ENCODE measurements at regions not wholly inside any gene's neighbourhood (a gene's known extent, or its start where the extent isn't known, plus 50 kb on each side); places are given as distances from the start of the nearest gene placed in this dataset.
"Not testable (repeated sequence)": the region's sequence is repeated elsewhere in the genome, so short reads cannot be mapped to it uniquely, and the experiment has no call there.

DNA sequence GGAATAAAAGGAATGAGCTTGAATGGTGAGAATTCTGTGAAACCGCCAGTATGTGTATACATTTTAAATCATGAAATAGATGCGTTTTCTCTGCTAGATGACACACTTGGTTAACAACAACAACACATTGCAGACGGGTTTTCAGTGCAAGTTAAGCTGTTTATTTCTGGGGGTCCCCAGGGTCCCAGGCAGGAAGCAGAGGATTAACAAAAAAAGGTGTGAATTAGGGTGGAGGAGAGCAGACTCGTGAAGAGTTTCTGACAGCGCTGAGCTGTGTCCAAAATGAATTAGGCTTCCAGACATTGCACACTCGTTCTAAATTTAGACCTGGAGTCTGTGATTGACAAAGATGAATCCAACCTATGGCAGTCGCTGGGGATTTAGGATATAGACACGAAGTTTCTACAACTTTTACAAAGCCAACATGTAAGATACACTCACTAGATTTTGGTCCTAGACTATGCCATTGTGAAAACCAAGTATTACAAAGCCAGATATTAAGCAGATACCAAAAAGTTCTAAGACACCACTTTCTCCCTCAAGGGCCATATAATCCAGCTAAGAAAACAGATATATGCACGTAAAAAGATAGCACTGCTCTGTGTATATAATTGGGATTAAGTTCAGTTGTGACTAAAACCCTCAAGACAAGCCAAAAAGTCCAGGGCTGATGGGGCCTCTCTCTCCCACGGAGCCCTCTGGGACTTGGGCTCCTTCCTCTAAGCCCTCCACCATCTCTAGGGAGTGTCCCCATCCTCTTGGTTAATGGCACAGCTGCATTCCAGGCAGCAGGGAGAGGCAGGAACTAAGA is 120.2 kb downstream of the ACAA2 start:
- no peak for DNase-seq

DNA sequence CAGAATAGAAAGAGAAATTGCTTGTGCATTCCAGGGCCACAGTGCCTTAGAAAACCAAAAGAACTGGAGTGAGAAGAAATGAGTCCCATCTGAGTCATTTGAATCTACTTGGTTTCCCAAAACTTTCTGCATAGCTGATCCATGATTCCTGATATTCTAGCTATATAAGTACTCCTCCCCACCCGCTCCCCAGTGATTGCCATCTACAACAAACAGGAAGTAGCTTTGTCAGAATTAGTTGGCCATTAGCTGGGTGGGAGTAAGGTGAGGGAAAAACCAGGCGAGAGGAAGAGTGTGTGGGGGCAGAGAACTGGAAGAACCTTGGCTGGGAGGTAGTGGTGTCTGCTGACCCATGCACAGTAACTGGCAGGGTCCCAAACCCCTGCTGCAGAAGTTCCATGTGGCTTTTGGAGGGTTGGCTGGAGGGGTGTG is 122.1 kb downstream of the ACAA2 start:
- DNase-seq: no peak

DNA sequence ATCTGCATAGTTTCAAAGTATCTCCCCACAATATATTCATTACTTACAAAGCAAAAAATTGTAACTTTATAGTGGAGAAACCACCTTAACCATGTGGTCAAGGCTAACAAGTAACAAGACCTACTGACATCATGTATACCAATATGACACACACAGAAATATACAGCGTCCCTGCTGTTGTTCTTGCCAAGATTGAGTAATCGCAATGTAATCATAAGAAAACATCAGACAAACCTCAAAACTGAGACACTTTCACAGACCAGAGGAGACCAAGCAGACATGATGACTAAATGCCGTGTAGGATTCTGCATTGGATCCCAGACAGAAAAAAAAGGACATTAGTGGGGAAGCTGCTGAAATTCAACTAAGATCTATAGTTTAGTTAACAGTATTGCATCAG is 123.0 kb downstream of the ACAA2 start:
- no peak for DNase-seq

DNA sequence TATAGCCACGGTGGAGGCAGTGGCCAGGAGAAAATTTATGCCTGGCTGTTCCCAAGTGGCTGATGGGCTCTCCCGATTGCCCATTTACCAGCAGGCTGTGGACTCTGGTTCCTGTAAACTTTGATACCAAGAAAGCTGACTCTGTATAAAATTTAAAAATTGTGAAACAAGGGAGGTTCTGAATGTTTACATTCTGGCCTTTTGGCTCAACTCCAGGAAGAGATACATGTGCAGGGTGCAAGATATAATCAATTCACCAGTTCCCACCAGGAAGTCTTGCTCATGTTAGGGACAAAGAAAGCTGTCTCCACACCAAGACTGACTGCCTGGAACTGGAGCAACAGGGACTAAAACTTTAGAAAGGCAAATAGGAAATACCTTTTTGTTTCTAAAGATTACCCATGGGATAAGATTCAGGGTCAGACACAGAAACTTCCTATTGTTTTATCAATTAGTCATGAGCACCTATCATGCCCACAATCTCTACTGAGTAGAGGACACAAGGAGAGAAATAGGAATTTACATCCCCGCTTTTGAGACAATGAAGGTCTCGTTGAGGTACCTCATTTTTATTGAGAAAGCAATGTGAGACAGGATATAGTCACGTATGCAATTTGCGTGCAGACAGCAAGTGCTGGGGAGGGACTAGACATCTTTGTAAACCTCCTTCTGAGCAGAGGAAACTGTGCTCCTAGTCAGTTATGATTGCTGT is 123.5 kb downstream of the LIPG start:
- DNase-seq: no peak

DNA sequence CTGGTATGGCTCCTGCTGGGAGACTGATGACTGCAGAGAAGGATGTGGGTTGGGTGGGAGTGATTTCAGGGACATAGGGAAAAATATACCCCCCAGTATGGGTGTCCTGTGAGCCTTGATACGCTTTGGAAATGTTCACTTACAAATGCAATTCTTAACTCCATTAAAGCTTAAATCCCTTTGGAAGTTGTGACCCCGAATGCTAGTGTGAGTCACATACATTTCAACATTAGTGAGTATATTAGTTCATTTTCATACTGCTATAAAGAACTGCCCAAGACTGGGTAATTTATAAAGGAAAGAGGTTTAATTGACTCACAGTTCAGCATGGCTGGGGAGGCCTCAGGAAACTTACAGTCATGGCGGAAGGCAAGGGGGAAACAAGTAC is 120.9 kb downstream of the LIPG start:
- not testable (repeated sequence) for DNase-seq

DNA sequence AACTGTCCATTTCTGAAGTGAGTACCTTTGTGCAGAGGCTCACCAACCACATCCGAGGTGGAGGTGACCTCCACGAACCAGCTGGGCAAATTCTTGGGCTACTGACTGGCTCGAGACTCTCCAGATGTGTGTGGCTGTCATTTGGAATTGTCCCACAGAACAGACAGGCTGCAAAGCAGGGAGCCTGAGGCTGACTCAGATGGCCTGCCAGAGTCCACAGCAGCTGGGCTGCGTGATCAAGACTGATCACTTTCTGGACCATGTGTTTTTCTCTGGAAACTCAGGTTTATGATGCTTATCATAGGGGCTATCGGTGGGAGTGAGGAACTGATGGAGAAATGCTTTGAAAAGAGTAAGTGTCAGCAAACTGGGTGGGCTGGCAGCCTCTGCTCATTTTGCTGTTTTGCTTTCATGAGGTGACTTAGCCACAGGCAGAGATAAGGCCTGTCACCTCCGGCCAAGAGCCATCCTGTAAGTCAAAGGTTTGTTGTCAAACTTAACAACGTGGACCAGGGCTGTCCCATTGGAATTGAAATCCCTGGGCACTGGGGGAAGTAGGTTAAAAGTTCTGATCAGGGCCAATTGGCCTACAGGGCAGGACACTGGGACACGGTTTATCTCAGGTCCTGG is 120.4 kb downstream of the LIPG start:
- no peak for DNase-seq

DNA sequence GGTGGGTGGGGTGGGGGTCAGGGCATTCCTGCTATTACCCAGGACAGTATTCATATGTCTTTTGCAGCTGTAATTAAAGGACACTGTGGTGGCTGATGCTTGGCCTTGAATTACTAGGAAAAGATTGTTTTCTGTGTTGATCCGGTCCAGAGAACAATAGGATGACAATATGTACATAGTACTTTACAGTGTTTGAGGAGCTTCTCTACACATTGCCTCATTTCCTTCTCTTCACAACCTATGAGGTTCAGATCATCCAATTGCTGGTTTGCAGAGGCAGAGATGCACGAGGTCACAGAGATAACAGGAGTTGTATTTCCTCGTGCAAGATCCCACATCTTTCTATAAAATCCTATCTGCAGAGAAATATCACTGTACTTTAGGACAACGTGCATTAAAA is 119.5 kb downstream of the LIPG start:
- no peak for DNase-seq

DNA sequence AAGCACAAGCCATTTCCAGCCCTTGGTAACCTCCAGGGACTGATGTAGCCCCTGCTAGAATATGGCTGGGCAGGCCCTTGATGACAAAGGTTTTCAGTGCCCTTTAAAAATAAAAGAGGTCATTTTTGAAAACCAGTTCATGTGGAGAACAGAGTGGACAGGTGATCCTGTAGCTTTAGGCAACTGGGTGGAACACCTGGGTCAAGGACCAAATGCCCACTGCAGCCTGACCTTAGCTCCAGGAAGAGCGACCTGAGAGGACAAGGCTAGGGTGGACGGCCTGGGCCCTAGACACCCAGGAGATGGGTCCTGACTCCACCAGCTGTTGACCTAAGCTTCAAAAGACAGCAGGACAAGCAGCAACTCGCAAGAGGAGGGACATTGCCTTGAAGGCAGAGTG is 116.6 kb downstream of the LIPG start:
- no peak for DNase-seq

DNA sequence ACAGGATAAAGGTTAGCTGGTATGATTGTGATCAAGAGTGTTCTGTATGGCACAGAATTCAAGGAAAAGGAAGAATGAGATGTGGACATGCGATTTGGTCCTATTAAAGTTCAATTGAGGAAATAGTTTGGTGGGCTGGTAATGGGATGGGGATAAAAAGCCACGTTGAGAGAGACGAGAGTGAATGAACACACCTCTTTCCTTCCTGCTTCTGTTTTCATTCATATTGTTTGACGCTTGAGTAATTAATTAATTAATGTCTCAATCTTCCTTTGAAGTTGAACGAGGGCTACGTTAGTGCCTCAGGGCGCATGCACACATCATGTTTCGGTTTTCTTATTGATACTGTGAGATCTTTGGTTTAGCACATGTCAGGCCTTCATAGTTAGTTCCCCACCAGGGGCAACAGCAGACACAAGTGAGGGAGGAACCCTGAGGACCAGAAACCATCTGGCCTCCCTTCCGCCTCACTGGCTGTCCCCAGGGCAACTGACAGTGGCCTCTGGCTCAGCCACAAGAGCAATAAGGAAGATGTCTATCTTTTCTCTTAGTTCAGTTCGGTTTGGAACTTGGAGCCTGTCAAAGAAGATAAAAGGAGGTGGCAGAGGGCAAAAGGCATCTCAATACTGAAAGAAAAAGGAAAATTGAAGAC is 116.0 kb downstream of the LIPG start:
- no peak for DNase-seq

DNA sequence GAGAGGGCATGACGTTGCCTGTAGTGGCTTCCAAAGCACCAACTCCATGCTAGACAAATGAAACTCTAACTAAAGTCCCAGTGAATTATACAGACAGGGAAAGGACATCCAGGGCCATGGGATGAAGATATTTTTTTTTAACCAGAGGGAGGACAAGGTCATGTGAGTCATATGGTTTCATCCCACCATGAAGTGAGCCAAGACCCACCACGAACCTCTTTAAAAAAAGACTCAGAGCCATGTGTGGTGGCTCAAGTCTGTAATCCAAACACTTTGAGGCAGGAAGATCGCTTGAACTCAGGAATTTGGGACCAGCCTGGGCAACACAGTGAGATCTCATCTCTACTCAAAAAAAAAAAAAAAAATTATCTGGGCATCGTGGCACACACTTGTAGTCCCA is 115.2 kb downstream of the LIPG start:
- DNase-seq: no peak

DNA sequence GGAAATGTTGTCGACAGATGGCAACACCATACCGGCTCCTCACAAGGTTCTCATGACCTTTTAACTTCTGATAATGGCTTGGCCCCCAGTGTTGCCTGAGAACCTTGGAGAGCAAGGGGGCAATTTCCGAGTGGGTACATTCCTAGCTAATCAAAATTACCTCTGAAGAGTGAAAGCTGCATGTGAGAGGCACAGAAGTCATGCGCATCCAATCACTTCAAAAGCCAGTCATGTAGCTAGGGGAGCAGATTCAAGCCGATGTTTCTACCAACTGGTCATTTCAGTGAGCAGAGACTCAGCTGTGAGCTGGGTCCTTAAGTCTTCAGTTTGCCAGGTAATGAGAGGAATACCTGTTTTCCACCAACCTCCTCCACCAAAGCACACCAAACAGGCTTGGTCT is 111.4 kb downstream of the LIPG start:
- DNase-seq: no peak

DNA sequence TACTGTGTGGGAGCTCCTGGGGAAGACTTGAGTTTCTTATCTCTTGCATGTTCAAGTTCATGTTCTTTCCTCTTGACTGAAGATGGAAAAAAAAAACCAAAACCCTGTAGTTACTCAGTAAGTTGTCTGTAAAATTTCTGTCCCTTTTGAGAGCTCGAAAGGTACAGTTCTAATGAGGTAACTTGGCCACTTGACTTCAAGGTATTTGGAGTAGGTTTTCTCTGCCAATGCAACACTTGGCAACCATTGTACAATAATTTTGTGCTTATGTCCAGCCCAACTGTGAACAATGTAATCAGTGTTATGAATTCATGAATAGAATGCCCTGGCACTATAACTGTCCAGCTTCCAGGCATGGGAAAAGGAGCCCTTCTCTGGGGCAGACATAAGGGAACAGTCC is 111.0 kb downstream of the LIPG start:
- DNase-seq: no peak

DNA sequence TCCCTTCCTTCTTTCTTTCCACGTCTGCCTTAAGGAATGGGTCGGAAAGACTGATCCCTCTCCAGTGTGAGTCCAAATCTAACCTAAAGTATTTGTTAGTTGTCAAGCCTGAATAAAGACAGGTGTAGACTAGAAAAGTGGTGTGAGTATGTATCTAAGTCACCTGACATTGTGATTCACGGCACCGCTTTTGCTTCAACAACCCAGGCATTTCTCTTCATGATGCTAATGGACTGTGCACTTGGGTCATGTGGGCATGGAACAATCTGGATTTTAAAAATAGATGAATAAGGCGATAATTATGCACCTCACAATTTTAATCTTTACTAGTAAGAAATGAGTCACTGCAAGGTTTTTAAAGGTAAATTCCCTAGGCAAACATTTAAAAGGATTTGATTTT is 107.5 kb downstream of the LIPG start:
- no peak for DNase-seq

DNA sequence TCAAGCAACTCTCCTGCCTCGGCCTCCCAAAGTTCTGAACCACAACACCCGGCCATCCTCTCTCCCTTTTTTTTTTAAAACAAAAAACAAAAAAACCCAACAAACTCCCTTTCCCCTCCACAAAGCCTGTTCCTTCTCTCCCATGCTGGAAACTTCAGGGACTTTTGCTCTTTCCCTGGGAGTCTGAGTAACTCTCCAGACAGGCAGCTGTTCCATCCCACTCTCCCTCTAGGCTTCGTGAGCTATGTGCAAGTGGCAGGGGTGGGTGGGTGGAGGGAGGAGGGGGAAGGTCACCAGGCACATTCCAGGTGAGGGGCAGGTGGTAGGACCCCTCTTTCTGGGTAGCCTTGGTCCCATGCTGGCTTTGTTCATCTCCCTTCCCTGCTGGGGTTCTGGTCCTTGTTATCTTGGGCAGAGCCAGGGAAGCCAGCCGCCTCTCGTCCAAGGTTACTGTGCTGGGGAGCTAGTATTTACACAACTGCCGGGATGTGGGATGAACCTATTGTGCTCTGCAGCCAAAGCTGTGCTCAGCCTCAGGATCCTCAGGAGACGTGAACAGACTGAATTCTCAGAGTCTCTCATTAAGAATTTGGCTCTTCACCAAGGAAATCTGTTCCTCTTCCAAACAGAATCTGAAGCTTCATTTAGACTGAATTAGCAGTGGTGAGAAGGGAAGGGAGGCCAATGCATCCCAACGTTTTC is 106.9 kb downstream of the LIPG start:
- no peak for DNase-seq

DNA sequence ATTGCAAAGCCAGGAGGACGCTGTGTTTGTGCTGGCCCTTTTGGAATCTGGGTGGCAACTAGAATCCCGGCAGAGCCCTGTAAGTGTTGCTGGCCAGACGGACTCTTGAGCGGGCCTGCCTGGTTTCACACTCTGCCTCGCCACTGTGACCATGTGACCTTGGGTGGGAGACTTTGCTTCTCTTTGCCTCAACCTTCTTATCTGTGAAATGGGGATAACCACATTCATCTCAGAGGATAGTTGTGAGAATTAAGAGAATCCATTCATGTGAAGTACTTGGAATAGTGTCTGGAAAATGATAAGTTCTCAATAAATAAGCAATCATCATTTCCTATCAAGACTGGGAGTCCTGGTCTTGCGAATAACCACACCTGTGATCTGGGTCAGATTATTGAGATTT is 105.6 kb downstream of the LIPG start:
- no peak for DNase-seq

DNA sequence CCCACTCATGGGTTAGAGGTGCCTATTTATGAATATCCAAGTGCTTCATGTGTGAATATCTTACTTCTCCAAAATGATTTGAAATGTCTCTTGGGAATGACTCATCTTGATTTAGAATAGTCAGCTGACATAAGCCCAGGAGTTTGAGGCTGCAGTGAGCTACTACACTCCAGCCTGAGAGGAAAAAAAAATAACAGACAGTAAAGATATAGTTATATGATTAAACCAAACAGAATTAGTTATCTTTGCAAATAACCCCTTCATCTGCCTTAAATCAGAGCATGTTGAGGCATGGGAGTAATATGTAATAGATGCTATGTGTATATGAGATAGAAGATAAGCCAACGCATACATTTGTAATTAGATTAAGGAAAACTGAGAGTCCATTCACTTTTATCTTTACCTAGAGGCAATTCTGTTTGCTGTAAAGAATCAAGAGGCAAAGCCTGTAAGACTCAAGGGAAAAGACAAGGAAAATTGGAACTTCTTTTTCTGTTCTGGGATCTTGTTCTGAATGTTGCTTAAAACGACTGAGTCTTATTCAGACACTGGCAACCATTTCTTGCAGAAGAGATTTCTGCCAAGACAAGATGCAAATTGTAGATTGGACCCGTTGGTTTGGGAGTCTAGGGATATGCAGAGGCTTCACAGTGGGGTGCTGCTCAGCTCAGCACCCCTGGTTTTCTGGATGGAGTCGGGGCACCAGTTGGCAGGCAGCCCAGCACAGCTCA is 104.4 kb downstream of the LIPG start:
- DNase-seq: no peak

DNA sequence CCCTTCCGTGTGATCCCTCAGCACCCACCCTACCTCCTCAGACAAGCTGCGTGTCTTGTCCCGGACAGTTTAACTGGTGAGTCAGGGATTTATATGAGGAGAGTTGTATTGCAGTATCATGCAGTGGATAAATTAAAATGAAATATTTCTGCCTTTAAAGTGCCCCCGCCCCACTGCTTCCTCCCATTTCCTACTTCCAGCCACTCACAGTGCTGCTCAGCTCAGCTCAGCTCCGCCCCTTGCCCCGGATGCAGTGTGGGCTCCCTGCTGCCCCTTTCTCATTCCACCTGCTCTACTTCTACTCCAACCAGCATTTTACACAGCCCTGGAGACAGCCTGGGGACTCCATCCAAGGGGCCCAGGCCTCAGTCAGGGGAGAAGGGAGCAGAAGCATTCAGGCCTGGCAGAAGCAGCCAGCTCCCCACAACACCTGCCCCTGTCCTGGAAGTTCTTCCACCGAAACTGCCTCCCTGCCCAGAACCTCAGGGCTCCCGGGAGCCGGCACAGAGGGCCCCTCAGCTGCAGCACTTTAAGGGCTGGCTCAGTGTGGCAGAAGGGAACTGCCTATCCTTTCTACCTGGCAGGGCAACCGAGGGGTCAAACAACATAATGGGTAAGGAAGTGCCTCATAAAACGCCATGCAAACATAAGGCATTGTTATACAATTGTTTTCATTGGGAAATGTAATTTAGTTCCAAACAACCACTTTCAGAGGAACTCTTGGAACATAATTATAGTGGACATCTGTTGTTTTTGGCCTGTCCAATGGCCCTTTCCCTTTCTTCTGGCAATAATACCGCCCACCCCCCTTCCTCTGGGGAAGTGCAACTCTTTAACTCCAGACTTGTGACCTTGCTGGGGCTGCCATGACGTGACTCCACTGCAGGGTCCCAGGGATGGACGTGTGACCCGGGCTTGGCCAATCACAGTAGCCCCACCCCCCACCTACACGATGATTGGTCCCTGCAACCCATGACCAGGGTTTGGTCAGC is 102.3 kb downstream of the LIPG start:
- DNase-seq: no peak

DNA sequence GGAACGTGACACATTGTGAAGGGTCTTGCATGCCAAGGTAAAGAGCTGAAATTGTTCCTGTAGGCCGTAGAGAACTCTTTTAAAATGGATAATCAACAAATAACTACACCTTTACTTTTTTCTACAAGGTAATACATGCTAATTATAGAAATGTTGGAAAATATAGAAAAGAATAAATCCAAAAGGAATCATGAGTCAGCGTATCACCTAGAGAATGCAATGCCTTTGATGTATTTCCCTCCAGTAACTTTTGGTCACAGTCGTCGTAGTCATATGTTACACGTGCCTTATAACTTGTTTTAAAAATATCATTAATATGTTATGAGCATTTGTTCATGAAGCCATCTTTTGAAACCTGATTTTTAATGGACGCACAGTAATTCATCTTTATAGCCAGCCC is 100.6 kb downstream of the LIPG start:
- DNase-seq: no peak

DNA sequence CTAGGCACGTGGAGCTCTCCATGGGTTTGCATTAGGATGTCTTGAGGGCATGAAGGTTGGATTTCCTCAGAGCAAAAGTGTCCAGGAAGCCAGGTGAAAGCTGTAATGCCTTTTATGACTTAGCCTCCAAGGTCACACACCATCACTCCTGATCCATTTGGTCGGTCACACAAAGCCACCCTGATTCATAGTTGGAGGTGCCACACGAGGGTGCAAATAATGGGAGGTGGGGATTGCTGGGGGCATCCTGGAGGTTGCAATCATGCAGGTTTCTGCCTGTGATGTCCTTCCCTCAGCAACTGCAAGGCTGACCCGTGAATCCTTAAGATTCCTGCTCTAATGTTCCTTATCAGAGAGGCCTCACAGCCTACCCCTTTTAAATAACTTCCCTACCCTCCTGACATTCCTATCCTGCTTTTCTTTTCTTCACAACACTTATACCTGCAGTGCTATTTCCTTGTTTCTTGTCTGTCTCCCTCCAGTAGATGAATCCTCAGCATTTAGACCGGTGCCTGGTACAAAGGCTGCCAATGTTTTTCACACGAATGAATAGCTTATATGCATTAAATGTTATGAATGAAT is 97.1 kb downstream of the LIPG start:
- DNase-seq: no peak

DNA sequence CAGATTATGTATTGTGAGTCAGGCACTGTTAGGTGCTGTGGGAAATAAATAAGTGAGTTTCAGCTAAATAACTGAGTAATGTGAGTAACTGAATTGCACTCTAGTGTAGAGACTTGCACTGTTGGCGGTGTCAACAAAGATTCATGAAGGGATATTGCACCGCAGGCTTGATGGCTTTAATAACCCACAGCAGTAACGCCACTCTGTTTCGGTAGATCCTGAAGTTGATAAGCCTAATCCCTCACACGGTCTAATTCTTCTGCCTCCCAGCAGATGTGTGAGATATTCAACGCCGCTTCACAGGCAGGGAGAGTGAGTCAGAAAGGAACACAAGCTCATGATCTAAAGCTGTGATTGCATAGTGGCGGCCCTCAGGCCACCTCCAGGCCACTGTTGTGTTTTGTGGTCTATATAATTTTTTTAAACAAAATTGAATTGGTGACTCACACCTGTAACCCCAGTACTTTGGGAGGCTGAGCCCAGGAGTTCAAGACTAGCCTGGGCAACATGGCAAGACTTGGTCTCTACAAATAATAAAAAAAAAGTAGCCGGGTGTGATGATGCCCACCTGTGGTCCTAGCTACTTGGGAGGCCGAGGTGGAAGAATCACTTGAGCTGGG is 94.3 kb downstream of the LIPG start:
- DNase-seq: no peak
